Heart right ventricle (tissue), 16 donors: ENCODE measurements at regions not wholly inside any gene's neighbourhood (a gene's known extent, or its start where the extent isn't known, plus 50 kb on each side); places are given as distances from the start of the nearest gene placed in this dataset.
A peak's percentile ranks its signal among the peaks of the same experiment; 100 is the strongest.

Experiments
- ATAC-seq, 8 donors: fragments of 200-7000 bp; cut with Tn5 transposase; one replicate each; pipeline ENCODE4 v1.9.1; 2020; ENCODE audit warnings: mild to moderate bottlenecking in 8 of 8, moderate library complexity in 8 of 8, moderate number of reproducible peaks in 1 of 8
- DNase-seq, 2 donors: peaks; one replicate each; pipeline ENCODE4 v3.0.0-alpha.2; 2020
- H3K27ac ChIP-seq, 10 donors: fragments of 200-600 bp; sonication (generic) in 2 of 10; one replicate each; pipeline versions ENCODE4 v1.5.0 to v1.8.0; 2020 to 2022; ENCODE audit warnings: mild to moderate bottlenecking in 3 of 10
- H3K27me3 ChIP-seq, 7 donors: fragments of 200-600 bp; one replicate each; pipeline ENCODE4 v1.8.0; 2021 to 2022; ENCODE audit warnings: mild to moderate bottlenecking in 2 of 7
- H3K36me3 ChIP-seq, 9 donors: fragments of 200-600 bp; sonication (generic) in 1 of 9; one replicate each; pipeline versions ENCODE4 v1.5.0 to v1.8.0; 2020 to 2022; ENCODE audit warnings: mild to moderate bottlenecking in 2 of 9
- H3K4me1 ChIP-seq, 9 donors: fragments of 200-600 bp; sonication (generic) in 1 of 9; one replicate each; pipeline versions ENCODE4 v1.5.0 to v1.8.0; 2020 to 2022; ENCODE audit warnings: mild to moderate bottlenecking in 4 of 9
- H3K4me3 ChIP-seq, 10 donors: fragments of 200-600 bp; sonication (generic) in 2 of 10; one replicate each; pipeline versions ENCODE4 v1.5.0 to v1.8.0; 2020 to 2022; ENCODE audit warnings: mild to moderate bottlenecking in 7 of 10, moderate library complexity in 2 of 10
- H3K9me3 ChIP-seq, 11 donors: fragments of 200-600 bp in 10 of 11; sonication (generic) in 2 of 11; one replicate each; pipeline versions ENCODE4 v1.5.0 to v1.8.0; 2013 to 2022; ENCODE audit warnings: mild to moderate bottlenecking in 2 of 11, control low read depth in 1 of 11, moderate library complexity in 1 of 11
- CTCF ChIP-seq, 9 donors: fragments of 200-600 bp; sonication (generic) in 2 of 9; IDR thresholded peaks; one replicate each; pipeline versions ENCODE4 v1.5.0 to v1.8.0; 2021 to 2022; ENCODE audit warnings: antibody characterized with exemption in 9 of 9, mild to moderate bottlenecking in 5 of 9, moderate library complexity in 1 of 9
- WGBS, 2 donors: extraction: QIAGEN DNeasy Blood & Tissue Kit; methylation state at CpG; one replicate each; pipeline ENCODE4 v1.1.7; 2013; ENCODE audit warnings: inconsistent platforms in 1 of 2; 5-methylcytosine and 5-hydroxymethylcytosine counted together
- intact Hi-C, 10 donors: fragments of 100-400 bp; cut with DNase I; formaldehyde crosslinking; loops; one replicate each; pipeline versions ENCODE4 v1.11.1 to v1.14.2; 2022
- donor health status: Arrhythmogenic right ventricular cardiomyopathy.
- donor health status: ischemic (EF 13 %, LVEDD 7.1; RV severe dilation, severe dysfunction).
- donor health status: healthy with polysubstance abuse.
- donor health status: DM: no; HTN: yes; CAD: no.
- donor health status: DM: no; HTN: no; CAD: no.
- donor health status: ischemic (EF 25% LVEDD 6.9; RV normal size, moderate dysfunction).
- donor health status: ischemic (EF 25% LVEDD 5.7; RV mildly dilated, moderate dysfunction).
- donor health status: healthy.
- donor health status: DM: yes; HTN: yes; CAD: no.
- donor health status: Ischemic cardiomyopathy.
- donor health status: ischemic (EF 35%, LVEDD 5.7; RV mildly dilated, moderate dysfunction).
- donor health status: nonischemic (EF 11% LVEDD 7.7; RV severe dilation, severe dysfunction).
- donor health status: DM: yes; HTN: yes; CAD: no.
- donor health status: PGD.
- donor health status: ischemic (EF 29% LVEDD 5.4; RV normal size, mild dysfunction).
- donor health status: nonischemic (EF 23%, LVEDD 6.1; RV moderate dilation, normal function).

GRCh38 chr3:40768536-40768935 lies 243.8 kb downstream of the ZNF621 start:
- no peak for DNase-seq
- ATAC-seq: peak in 1 of 8 donors; percentile 54
- intact Hi-C loops: no loop called here
- no peak for TF ChIP-seq CTCF (IDR thresholded peaks at IDR 0.05)
- Histone ChIP-seq H3K27me3 (peaks cover 0 to 5% (median 0%) of the 10 kb centered on the region in 7 donors), H3K4me3 (no peak overlapping the region), H3K9me3 (peaks cover 0 to 4% (median 0%) of the 10 kb centered on the region in 11 donors), H3K36me3 (no peaks in the 10 kb centered on the region), H3K27ac (no peak overlapping the region), H3K4me1 (peaks cover 0 to 31% (median 14%) of the 10 kb centered on the region in 9 donors)
- WGBS, 2 donors: 100% methylated on average over 1 of the region's 1 CpG

GRCh38 chr3:40770061-40770460 lies 245.3 kb downstream of the ZNF621 start:
- intact Hi-C loops: loop anchor here in 4 of 10 donors (10.0 kb wide), 2 partner anchors 185 to 435 kb away; no protein-coding TSS in a partner anchor
- no peak for DNase-seq
- Histone ChIP-seq H3K9me3 (no peaks in the 10 kb centered on the region), H3K27me3 (peaks cover 0 to 5% (median 0%) of the 10 kb centered on the region in 7 donors), H3K4me3 (no peak overlapping the region), H3K4me1 (peaks cover 0 to 31% (median 14%) of the 10 kb centered on the region in 9 donors), H3K27ac (peak overlapping the region in 6 of 10 donors; percentile 31 to 57 (median 46)), H3K36me3 (no peaks in the 10 kb centered on the region)
- ATAC-seq: peak in 6 of 8 donors; percentile 40 to 77 (median 57)
- 62 to 68% methylated on average over 4 of the region's 4 CpGs for WGBS, 2 donors
- TF ChIP-seq CTCF (IDR thresholded peaks at IDR 0.05): no peak

- peak overlapping the region in 4 of 10 donors; percentile 31 to 64 (median 51) for H3K27ac ChIP-seq
Observed at GRCh38 chr3:40771112-40771511, 246.4 kb downstream of the ZNF621 start.

GRCh38 chr3:40779039-40779438 lies 254.3 kb downstream of the ZNF621 start:
- DNase-seq (no peak), ATAC-seq (peak in 2 of 8 donors; percentile 24 to 35)
- Histone ChIP-seq H3K36me3 (no peaks in the 10 kb centered on the region), H3K4me1 (peaks cover 15 to 34% (median 23%) of the 10 kb centered on the region in 9 donors), H3K27me3 (no peaks in the 10 kb centered on the region), H3K4me3 (no peak overlapping the region), H3K27ac (peak overlapping the region in 8 of 10 donors; percentile 78 to 88 (median 82)), H3K9me3 (no peaks in the 10 kb centered on the region)
- intact Hi-C loops: loop anchor here in 5 of 10 donors (5.0 to 10.0 kb wide), 3 partner anchors 194 to 426 kb away; no protein-coding TSS in a partner anchor
- TF ChIP-seq CTCF (IDR thresholded peaks at IDR 0.05): no peak
- 81 to 85% methylated on average over 6 of the region's 6 CpGs for WGBS, 2 donors

More at GRCh38 chr3:40771112-40771511, 246.4 kb downstream of the ZNF621 start:
- 77 to 91% methylated on average over 3 of the region's 3 CpGs for WGBS, 2 donors
- ATAC-seq (peak in 2 of 8 donors; percentile 41 to 43), DNase-seq (no peak)
- H3K27me3 ChIP-seq: peaks cover 0 to 5% (median 0%) of the 10 kb centered on the region in 7 donors
- intact Hi-C loops: loop anchor here in 4 of 10 donors (10.0 kb wide), 2 partner anchors 186 to 434 kb away; no protein-coding TSS in a partner anchor
- H3K36me3 ChIP-seq: no peaks in the 10 kb centered on the region
- no peaks in the 10 kb centered on the region for H3K9me3 ChIP-seq
- H3K4me1 ChIP-seq: peaks cover 0 to 26% (median 14%) of the 10 kb centered on the region in 9 donors
- TF ChIP-seq CTCF (IDR thresholded peaks at IDR 0.05): no peak
- no peak overlapping the region for H3K4me3 ChIP-seq
